Heart left ventricle (tissue), 13 donors: ENCODE measurements at regions not wholly inside any gene's neighbourhood (a gene's known extent, or its start where the extent isn't known, plus 50 kb on each side); places are given as distances from the start of the nearest gene placed in this dataset.

Source experiments
- POLR2A ChIP-seq, 2 donors: fragments of 450-650 bp; IDR thresholded peaks; one replicate each; pipeline ENCODE4 v1.6.1; 2017; ENCODE audit warnings: antibody characterized with exemption in 2 of 2, mild to moderate bottlenecking in 2 of 2, moderate library complexity in 2 of 2
- TF ChIP-seq, protein P1 (sequence below), 12 donors: fragments of 200-600 bp; sonication (generic) in 4 of 12; IDR thresholded peaks; one replicate each; pipeline versions ENCODE4 v1.5.0 to v1.8.0; 2018 to 2022; ENCODE audit warnings: antibody characterized with exemption in 12 of 12, mild to moderate bottlenecking in 5 of 12
- donor health status: ischemic (EF 13 %, LVEDD 7.1; RV severe dilation, severe dysfunction).
- donor health status: DM: no; HTN: yes; CAD: no.
- donor health status: DM: no; HTN: no; CAD: no.
- donor health status: ischemic (EF 25% LVEDD 6.9; RV normal size, moderate dysfunction).
- donor health status: ischemic (EF 25% LVEDD 5.7; RV mildly dilated, moderate dysfunction).
- donor health status: ischemic (EF 35%, LVEDD 5.7; RV mildly dilated, moderate dysfunction).
- donor health status: nonischemic (EF 11% LVEDD 7.7; RV severe dilation, severe dysfunction).
- donor health status: DM: yes; HTN: yes; CAD: no.
- donor health status: PGD.
- donor health status: ischemic (EF 29% LVEDD 5.4; RV normal size, mild dysfunction).
- donor health status: nonischemic (EF 23%, LVEDD 6.1; RV moderate dilation, normal function).

GRCh38 chr3:72388117-72388516, 460.1 kb downstream of the SHQ1 start:
- TF ChIP-seq, protein P1, sequence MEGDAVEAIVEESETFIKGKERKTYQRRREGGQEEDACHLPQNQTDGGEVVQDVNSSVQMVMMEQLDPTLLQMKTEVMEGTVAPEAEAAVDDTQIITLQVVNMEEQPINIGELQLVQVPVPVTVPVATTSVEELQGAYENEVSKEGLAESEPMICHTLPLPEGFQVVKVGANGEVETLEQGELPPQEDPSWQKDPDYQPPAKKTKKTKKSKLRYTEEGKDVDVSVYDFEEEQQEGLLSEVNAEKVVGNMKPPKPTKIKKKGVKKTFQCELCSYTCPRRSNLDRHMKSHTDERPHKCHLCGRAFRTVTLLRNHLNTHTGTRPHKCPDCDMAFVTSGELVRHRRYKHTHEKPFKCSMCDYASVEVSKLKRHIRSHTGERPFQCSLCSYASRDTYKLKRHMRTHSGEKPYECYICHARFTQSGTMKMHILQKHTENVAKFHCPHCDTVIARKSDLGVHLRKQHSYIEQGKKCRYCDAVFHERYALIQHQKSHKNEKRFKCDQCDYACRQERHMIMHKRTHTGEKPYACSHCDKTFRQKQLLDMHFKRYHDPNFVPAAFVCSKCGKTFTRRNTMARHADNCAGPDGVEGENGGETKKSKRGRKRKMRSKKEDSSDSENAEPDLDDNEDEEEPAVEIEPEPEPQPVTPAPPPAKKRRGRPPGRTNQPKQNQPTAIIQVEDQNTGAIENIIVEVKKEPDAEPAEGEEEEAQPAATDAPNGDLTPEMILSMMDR (IDR thresholded peaks at IDR 0.05) = no peak
- no peak for TF ChIP-seq POLR2A (IDR thresholded peaks at IDR 0.05)
